OCI-LY3 (cell line): ENCODE measurements at regions not wholly inside any gene's neighbourhood (a gene's known extent, or its start where the extent isn't known, plus 50 kb on each side); places are given as distances from the start of the nearest gene placed in this dataset.

Experiments used
- H2AFZ ChIP-seq: fragments of 200-600, 300-600 bp; shearing (Covaris generic); 2 replicates; pipeline ENCODE4 v1.6.0; 2014; ENCODE audit warnings: antibody characterized with exemption, low read depth, low read length
- H3K27ac ChIP-seq: fragments of 200-600, 300-600 bp; sonication (generic); 2 replicates; pipeline ENCODE4 v1.5.1; 2014; ENCODE audit warnings: mild to moderate bottlenecking, low read length, moderate library complexity, mixed read lengths
- H3K27me3 ChIP-seq: fragments of 200-600, 300-600 bp; sonication (generic); 2 replicates; pipeline ENCODE4 v1.6.1; 2014; ENCODE audit warnings: low read depth, low read length, mixed read lengths
- H3K36me3 ChIP-seq: fragments of 200-600, 300-600 bp; sonication (generic); replicated peaks from 2 replicates; pipeline ENCODE3; 2014; ENCODE audit warnings: low read depth, low read length, mixed read lengths
- H3K4me1 ChIP-seq: fragments of 300-600, 200-600 bp; sonication (generic); 2 replicates; pipeline ENCODE4 v1.6.1; 2014; ENCODE audit warnings: low read length, mixed read lengths
- H3K4me2 ChIP-seq: fragments of 200-600, 300-600 bp; sonication (generic); 2 replicates; pipeline ENCODE4 v1.6.1; 2014; ENCODE audit warnings: low read length, mixed read lengths
- H3K4me3 ChIP-seq: fragments of 300-600, 200-600 bp; sonication (generic); 2 replicates; pipeline ENCODE4 v1.5.1; 2014; ENCODE audit warnings: antibody characterized with exemption, mild to moderate bottlenecking, low read length, moderate library complexity
- H3K79me2 ChIP-seq: fragments of 300-600, 200-600 bp; shearing (Covaris generic); 2 replicates; pipeline ENCODE4 v1.6.1; 2014; ENCODE audit warnings: mild to moderate bottlenecking, low read length, mixed read lengths
- H3K9ac ChIP-seq: fragments of 300-600, 200-600 bp; shearing (Covaris generic); 2 replicates; pipeline ENCODE4 v1.6.0; 2014; ENCODE audit warnings: mild to moderate bottlenecking, low read length, moderate library complexity
- H3K9me3 ChIP-seq: fragments of 200-600, 300-600 bp; shearing (Covaris generic); 2 replicates; pipeline ENCODE4 v1.6.1; 2014; ENCODE audit warnings: low read length, mixed read lengths; ENCODE audit not compliant: insufficient read depth
- H4K20me1 ChIP-seq: fragments of 200-600, 300-600 bp; sonication (generic); 2 replicates; pipeline ENCODE4 v1.6.1; 2016; ENCODE audit warnings: low read length, mixed read lengths; ENCODE audit not compliant: insufficient read depth
- CTCF ChIP-seq: fragments of 200-600, 300-600 bp; sonication (generic); IDR thresholded peaks from 2 replicates; pipeline ENCODE4 v1.5.1; 2014; ENCODE audit warnings: antibody characterized with exemption, low read length, low read depth
- EZH2phosphoT487 ChIP-seq: fragments of 200-600 bp; shearing (Covaris generic); IDR thresholded peaks from 2 replicates; pipeline ENCODE4 v1.6.1; 2018; ENCODE audit warnings: antibody characterized with exemption, mixed run types, low read depth

- H3K27me3 ChIP-seq: no peaks in the 10 kb centered on the region
- H3K9me3 ChIP-seq: no peaks in the 10 kb centered on the region
- no peak overlapping the region for H2AFZ ChIP-seq
- H3K27ac ChIP-seq: no peak overlapping the region
- H3K36me3 ChIP-seq: no peaks in the 10 kb centered on the region
- H3K4me3 ChIP-seq: no peak overlapping the region
- H4K20me1 ChIP-seq: no peaks in the 10 kb centered on the region
- no peaks in the 10 kb centered on the region for H3K79me2 ChIP-seq
- H3K9ac ChIP-seq: no peak overlapping the region
- no peaks in the 10 kb centered on the region for H3K4me1 ChIP-seq
- no peak for TF ChIP-seq EZH2phosphoT487
- TF ChIP-seq CTCF: no peak
- H3K4me2 ChIP-seq: no peak overlapping the region
Observed at GRCh38 chr2:123771928-123772632, 253.0 kb upstream of the CNTNAP5 start.

- Histone ChIP-seq H3K4me1 (no peaks in the 10 kb centered on the region), H3K4me3 (no peak overlapping the region), H2AFZ (no peak overlapping the region), H3K36me3 (no peaks in the 10 kb centered on the region), H3K27ac (no peak overlapping the region), H3K4me2 (no peak overlapping the region), H3K9me3 (no peaks in the 10 kb centered on the region), H3K9ac (no peak overlapping the region), H4K20me1 (no peaks in the 10 kb centered on the region), H3K79me2 (no peaks in the 10 kb centered on the region), H3K27me3 (no peaks in the 10 kb centered on the region)
- TF ChIP-seq CTCF (no peak), EZH2phosphoT487 (no peak)
Observed at GRCh38 chr2:123777116-123777515, 248.0 kb upstream of the CNTNAP5 start.

GRCh38 chr2:123783164-123783563 is 241.9 kb upstream of the CNTNAP5 start:
- no peak overlapping the region for H3K4me3 ChIP-seq
- no peaks in the 10 kb centered on the region for H3K27me3 ChIP-seq
- H3K4me2 ChIP-seq: no peak overlapping the region
- no peak overlapping the region for H3K9ac ChIP-seq
- H3K27ac ChIP-seq: no peak overlapping the region
- H3K79me2 ChIP-seq: no peaks in the 10 kb centered on the region
- no peaks in the 10 kb centered on the region for H4K20me1 ChIP-seq
- no peaks in the 10 kb centered on the region for H3K36me3 ChIP-seq
- no peaks in the 10 kb centered on the region for H3K4me1 ChIP-seq
- no peak for TF ChIP-seq CTCF
- no peak for TF ChIP-seq EZH2phosphoT487
- no peak overlapping the region for H2AFZ ChIP-seq
- no peaks in the 10 kb centered on the region for H3K9me3 ChIP-seq

GRCh38 chr2:123785332-123785731 is 239.8 kb upstream of the CNTNAP5 start:
- Histone ChIP-seq H3K27ac (no peak overlapping the region), H3K9ac (no peak overlapping the region), H3K4me2 (no peak overlapping the region), H3K27me3 (no peaks in the 10 kb centered on the region), H3K4me1 (no peaks in the 10 kb centered on the region), H3K9me3 (no peaks in the 10 kb centered on the region), H3K36me3 (no peaks in the 10 kb centered on the region), H3K4me3 (no peak overlapping the region), H3K79me2 (no peaks in the 10 kb centered on the region), H4K20me1 (no peaks in the 10 kb centered on the region), H2AFZ (no peak overlapping the region)
- no peak for TF ChIP-seq EZH2phosphoT487
- no peak for TF ChIP-seq CTCF
